B cell (primary cell): ENCODE measurements at regions not wholly inside any gene's neighbourhood (a gene's known extent, or its start where the extent isn't known, plus 50 kb on each side); places are given as distances from the start of the nearest gene placed in this dataset.
"Not testable (repeated sequence)": the region's sequence is repeated elsewhere in the genome, so short reads cannot be mapped to it uniquely, and the experiment has no call there.

ENCODE experiments used
- ATAC-seq: fragments of 200-7000 bp; cut with Tn5 transposase; one replicate; pipeline ENCODE4 v1.10.0; 2021; ENCODE audit warnings: low read depth, mild to moderate bottlenecking, moderate number of reproducible peaks, moderate library complexity
- CTCF ChIA-PET: fragments of 350-600 bp; sonication (Branson Sonifier 250); formaldehyde crosslinking; loops from one replicate; lab custom pipeline; 2021; ENCODE audit warnings: antibody characterized with exemption, inconsistent platforms; lab: Charles Lee
- POLR2A ChIA-PET: fragments of 350-600 bp; sonication (Branson Sonifier 250); formaldehyde crosslinking; loops from one replicate; lab custom pipeline; 2021; ENCODE audit warnings: antibody characterized with exemption; lab: Charles Lee
- DNase-seq: peaks from one replicate; pipeline ENCODE4 v3.0.0; 2013
- H2AFZ ChIP-seq: 2 replicates; pipeline ENCODE4 v1.6.1; 2012; ENCODE audit warnings: mild to moderate bottlenecking, low read depth, low read length; ENCODE audit not compliant: insufficient read depth, poor library complexity, severe bottlenecking
- H3K27ac ChIP-seq, 2 donors: 1 replicate in 1 of 2; 2 replicates in 1 of 2; pipeline ENCODE4 v1.5.1; 2012 to 2013; ENCODE audit warnings: low read length in 2 of 2, mild to moderate bottlenecking in 2 of 2, moderate library complexity in 1 of 2
- H3K27me3 ChIP-seq, 4 experiments: fragments of 200-600 bp in 1 of 4; sonication (generic) in 1 of 4; replicated peaks in 1 of 4; 1 replicate in 2 of 4; 2 replicates in 2 of 4; pipeline versions ENCODE4 v1.6.1 to v1.7.0; 2013 to 2016; ENCODE audit warnings: low read length in 3 of 4, mild to moderate bottlenecking in 2 of 4, mixed read lengths in 1 of 4, moderate library complexity in 1 of 4; ENCODE audit not compliant: insufficient read depth in 4 of 4, control insufficient read depth in 3 of 4; ENCODE audit errors: control extremely low read depth in 1 of 4
- H3K36me3 ChIP-seq, 2 experiments: replicated peaks in 1 of 2; 1 replicate in 1 of 2; 2 replicates in 1 of 2; pipeline versions ENCODE4 v1.6.1 to v1.7.1; 2013; ENCODE audit warnings: low read length in 1 of 2; ENCODE audit not compliant: insufficient read depth in 2 of 2, control insufficient read depth in 1 of 2; ENCODE audit errors: control extremely low read depth in 1 of 2, extremely low read depth in 1 of 2
- H3K4me1 ChIP-seq, 2 donors: fragments of 200-600 bp in 1 of 2; sonication (generic) in 1 of 2; 1 replicate in 1 of 2; 2 replicates in 1 of 2; pipeline versions ENCODE4 v1.5.1 to v1.6.1; 2013 to 2017; ENCODE audit warnings: low read length in 2 of 2; ENCODE audit not compliant: control insufficient read depth in 2 of 2, insufficient read depth in 2 of 2
- H3K4me2 ChIP-seq: replicated peaks from 2 replicates; pipeline ENCODE3; 2012; ENCODE audit warnings: mild to moderate bottlenecking, low read depth, low read length; ENCODE audit not compliant: poor library complexity, severe bottlenecking
- H3K4me3 ChIP-seq, 5 experiments: fragments of 200-600 bp in 1 of 5; sonication (generic) in 1 of 5; 1 replicate in 3 of 5; 2 replicates in 2 of 5; pipeline versions ENCODE4 v1.5.1 to v1.7.0; 2011 to 2016; ENCODE audit warnings: low read length in 4 of 5, mild to moderate bottlenecking in 4 of 5, low read depth in 2 of 5, control low read depth in 1 of 5, moderate library complexity in 1 of 5; ENCODE audit not compliant: insufficient read depth in 1 of 5; ENCODE audit errors: control extremely low read depth in 1 of 5, extremely low read depth in 1 of 5
- H3K79me2 ChIP-seq: fragments of 200-600 bp; sonication (generic); one replicate; pipeline ENCODE4 v1.6.0; 2016; ENCODE audit warnings: low read length; ENCODE audit not compliant: control insufficient read depth, insufficient read depth
- H3K9ac ChIP-seq: fragments of 200-600 bp; sonication (generic); 2 replicates; pipeline ENCODE4 v1.6.1; 2017; ENCODE audit warnings: mild to moderate bottlenecking, low read length, moderate library complexity
- H3K9me3 ChIP-seq, 3 donors: one replicate each; pipeline versions ENCODE4 v1.6.1 to v1.7.1; 2013; ENCODE audit warnings: low read length in 2 of 3; ENCODE audit not compliant: control insufficient read depth in 2 of 3, insufficient read depth in 1 of 3; ENCODE audit errors: control extremely low read depth in 1 of 3
- H4K20me1 ChIP-seq: 2 replicates; pipeline ENCODE4 v1.6.0; 2012; ENCODE audit warnings: mild to moderate bottlenecking, low read length; ENCODE audit not compliant: insufficient read depth, control insufficient read depth, poor library complexity, severe bottlenecking
- H3K27ac Mint-ChIP-seq: one replicate; pipeline ENCODE4 v1.8.0; 2021; ENCODE audit warnings: mixed read lengths
- H3K27me3 Mint-ChIP-seq: one replicate; pipeline ENCODE4 v1.8.0; 2021; ENCODE audit warnings: mixed read lengths
- H3K4me1 Mint-ChIP-seq: one replicate; pipeline ENCODE4 v1.8.0; 2021; ENCODE audit warnings: mixed read lengths
- H3K4me3 Mint-ChIP-seq: one replicate; pipeline ENCODE4 v1.8.0; 2021; ENCODE audit warnings: mixed read lengths
- H3K9me3 Mint-ChIP-seq: one replicate; pipeline ENCODE4 v1.8.0; 2022; ENCODE audit warnings: mixed read lengths; ENCODE audit not compliant: insufficient read depth
- CTCF ChIP-seq: fragments of 200-600 bp; IDR thresholded peaks from one replicate; pipeline ENCODE4 v1.8.0; 2022; ENCODE audit warnings: antibody characterized with exemption, mild to moderate bottlenecking
- EZH2 ChIP-seq: IDR thresholded peaks from 2 replicates; pipeline ENCODE4 v1.6.1; 2012; ENCODE audit warnings: borderline replicate concordance, low read depth, mild to moderate bottlenecking, moderate library complexity, low read length; ENCODE audit not compliant: insufficient read depth, poor library complexity, severe bottlenecking
- WGBS: methylation state at CpG from one replicate; pipeline ENCODE4 v1.1.5; 2013; ENCODE audit warnings: missing lambda C conversion rate; ENCODE audit not compliant: insufficient coverage; 5-methylcytosine and 5-hydroxymethylcytosine counted together
- intact Hi-C: fragments of 100-400 bp; cut with micrococcal nuclease; formaldehyde crosslinking; loops from one replicate; pipeline ENCODE4 v1.10.0; 2022

GRCh38 chr2:219875036-219875435 lies 247.6 kb downstream of the SLC4A3 start:
- H3K4me1 ChIP-seq, result no peaks in the 10 kb centered on the region
- no peaks in the 10 kb centered on the region for H3K79me2 ChIP-seq
- no peak overlapping the region for H3K27ac ChIP-seq
- TF ChIP-seq EZH2 (no peak), CTCF (no peak)
- no peaks in the 10 kb centered on the region for H3K36me3 ChIP-seq
- WGBS, result no CpG with 5 or more reads among the region's 1 CpG
- H3K9me3 Mint-ChIP-seq, result no peaks in the 10 kb centered on the region
- ChIA-PET POLR2A (no interaction called here), CTCF (no interaction called here)
- H3K27ac Mint-ChIP-seq, result no peak overlapping the region
- intact Hi-C loops, result no loop called here
- H3K4me1 Mint-ChIP-seq, result no peaks in the 10 kb centered on the region
- H3K9me3 ChIP-seq, result peaks cover 0 to 1% (median 0%) of the 10 kb centered on the region in 3 donors
- no peak overlapping the region for H2AFZ ChIP-seq
- H3K4me2 ChIP-seq, result no peak overlapping the region
- ATAC-seq (no peak), DNase-seq (no peak)
- no peaks in the 10 kb centered on the region for H3K27me3 Mint-ChIP-seq
- H4K20me1 ChIP-seq, result no peaks in the 10 kb centered on the region
- H3K9ac ChIP-seq, result no peak overlapping the region
- H3K27me3 ChIP-seq, result no peaks in the 10 kb centered on the region
- H3K4me3 Mint-ChIP-seq, result no peak overlapping the region
- no peak overlapping the region for H3K4me3 ChIP-seq

- H3K36me3 ChIP-seq, POLR2A ChIA-PET, H2AFZ ChIP-seq, H3K27me3 Mint-ChIP-seq, ATAC-seq, H3K79me2 ChIP-seq, H4K20me1 ChIP-seq, intact Hi-C loops, H3K27ac ChIP-seq, H3K9me3 Mint-ChIP-seq, H3K9ac ChIP-seq, H3K4me3 Mint-ChIP-seq, H3K27ac Mint-ChIP-seq, H3K27me3 ChIP-seq, DNase-seq, H3K4me1 ChIP-seq, H3K4me2 ChIP-seq, H3K4me3 ChIP-seq, H3K9me3 ChIP-seq, CTCF ChIA-PET, H3K4me1 Mint-ChIP-seq: not testable (repeated sequence)
- WGBS, result 75% methylated on average over 2 of the region's 3 CpGs
These were observed 248.6 kb downstream of the SLC4A3 start for GRCh38 chr2:219875986-219876385.
